Naive B cell (primary cell): ENCODE measurements at regions not wholly inside any gene's neighbourhood (a gene's known extent, or its start where the extent isn't known, plus 50 kb on each side); places are given as distances from the start of the nearest gene placed in this dataset.

Source experiments
- ATAC-seq, 2 donors: fragments of 150-1000 bp; cut with Tn5 transposase; 2 replicates each; pipeline ENCODE4 v1.10.0; 2021; ENCODE audit warnings: low read depth in 2 of 2, mild to moderate bottlenecking in 2 of 2, moderate library complexity in 2 of 2
- DNase-seq: peaks from one replicate; pipeline ENCODE4 v3.0.0; 2022
- H3K27ac Mint-ChIP-seq, 6 donors: one replicate each; pipeline ENCODE4 v1.8.0; 2020 to 2022; ENCODE audit warnings: mild to moderate bottlenecking in 6 of 6, mixed read lengths in 6 of 6, moderate library complexity in 5 of 6, inconsistent platforms in 2 of 6
- H3K27me3 Mint-ChIP-seq, 3 donors: one replicate each; pipeline ENCODE4 v1.8.0; 2021 to 2022; ENCODE audit warnings: mixed read lengths in 3 of 3, mild to moderate bottlenecking in 1 of 3
- H3K36me3 Mint-ChIP-seq, 2 donors: one replicate each; pipeline ENCODE4 v1.8.0; 2020 to 2022; ENCODE audit warnings: mixed read lengths in 2 of 2, inconsistent platforms in 1 of 2, mild to moderate bottlenecking in 1 of 2
- H3K4me1 Mint-ChIP-seq, 3 donors: one replicate each; pipeline ENCODE4 v1.8.0; 2020 to 2022; ENCODE audit warnings: mixed read lengths in 3 of 3, inconsistent platforms in 1 of 3, mild to moderate bottlenecking in 1 of 3, moderate library complexity in 1 of 3
- H3K4me3 Mint-ChIP-seq, 8 donors: one replicate each; pipeline ENCODE4 v1.8.0; 2020 to 2022; ENCODE audit warnings: mild to moderate bottlenecking in 8 of 8, mixed read lengths in 8 of 8, moderate library complexity in 8 of 8, inconsistent platforms in 2 of 8
- H3K9me3 Mint-ChIP-seq, 7 donors: one replicate each; pipeline ENCODE4 v1.8.0; 2020 to 2022; ENCODE audit warnings: mixed read lengths in 7 of 7, mild to moderate bottlenecking in 5 of 7, inconsistent platforms in 2 of 7, moderate library complexity in 1 of 7

DNA sequence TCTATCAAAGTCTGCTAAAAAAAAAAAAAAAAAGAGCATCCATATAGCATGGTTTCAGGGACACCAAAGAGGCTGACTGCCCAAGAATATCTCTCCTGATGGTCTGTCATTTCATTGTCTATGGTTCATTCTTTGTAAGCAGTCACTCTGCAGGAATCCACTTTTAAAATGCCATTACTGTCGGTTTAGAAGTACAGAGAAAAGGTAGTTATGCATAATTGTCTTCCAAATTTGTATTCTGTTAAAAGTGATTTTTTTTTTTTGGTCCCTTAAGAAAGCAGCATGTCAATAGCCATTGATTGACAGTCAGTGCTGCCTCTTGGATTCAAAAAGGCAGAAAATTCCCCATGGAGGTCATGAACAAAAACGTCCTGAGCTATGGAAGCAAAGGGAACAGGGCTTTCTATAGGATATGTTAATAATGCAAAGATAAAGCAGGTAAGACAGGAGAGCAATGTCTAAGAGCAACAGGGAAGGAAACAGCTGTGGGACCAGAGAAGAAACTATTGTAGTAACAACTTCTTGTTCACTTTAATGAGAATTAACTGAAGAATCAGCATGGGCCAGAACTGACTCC lies 245.8 kb downstream of the TMX3 start:
- H3K27me3 Mint-ChIP-seq, result no peaks in the 10 kb centered on the region
- H3K36me3 Mint-ChIP-seq, result no peaks in the 10 kb centered on the region
- no peak for ATAC-seq
- H3K4me3 Mint-ChIP-seq, result no peak overlapping the region
- peaks cover 0 to 2% (median 0%) of the 10 kb centered on the region in 7 donors for H3K9me3 Mint-ChIP-seq
- H3K27ac Mint-ChIP-seq, result no peak overlapping the region
- no peak for DNase-seq
- no peaks in the 10 kb centered on the region for H3K4me1 Mint-ChIP-seq

DNA sequence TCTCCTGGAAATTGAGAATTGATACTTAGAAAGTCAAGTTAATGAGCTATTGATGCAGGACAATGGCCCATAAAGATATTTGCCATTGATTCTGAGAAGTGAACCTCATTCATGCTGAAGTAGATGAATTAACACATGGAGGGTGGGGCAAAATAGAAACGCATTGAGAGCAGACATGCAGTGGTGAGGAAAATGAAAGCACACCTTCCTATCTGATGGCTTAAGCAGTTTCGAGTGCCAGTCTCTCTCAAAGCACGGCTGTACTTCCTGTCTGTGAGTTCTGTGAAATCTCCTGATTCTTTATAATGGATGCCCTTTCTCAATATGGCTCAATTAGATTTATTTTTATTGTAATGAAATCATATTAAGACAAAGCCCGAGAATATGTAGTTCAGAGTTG lies 247.0 kb downstream of the TMX3 start:
- ATAC-seq (no peak), DNase-seq (no peak)
- no peaks in the 10 kb centered on the region for H3K4me1 Mint-ChIP-seq
- H3K27me3 Mint-ChIP-seq, result no peaks in the 10 kb centered on the region
- no peak overlapping the region for H3K27ac Mint-ChIP-seq
- H3K9me3 Mint-ChIP-seq, result peaks cover 0 to 2% (median 0%) of the 10 kb centered on the region in 7 donors
- H3K36me3 Mint-ChIP-seq, result no peaks in the 10 kb centered on the region
- H3K4me3 Mint-ChIP-seq, result no peak overlapping the region

DNA sequence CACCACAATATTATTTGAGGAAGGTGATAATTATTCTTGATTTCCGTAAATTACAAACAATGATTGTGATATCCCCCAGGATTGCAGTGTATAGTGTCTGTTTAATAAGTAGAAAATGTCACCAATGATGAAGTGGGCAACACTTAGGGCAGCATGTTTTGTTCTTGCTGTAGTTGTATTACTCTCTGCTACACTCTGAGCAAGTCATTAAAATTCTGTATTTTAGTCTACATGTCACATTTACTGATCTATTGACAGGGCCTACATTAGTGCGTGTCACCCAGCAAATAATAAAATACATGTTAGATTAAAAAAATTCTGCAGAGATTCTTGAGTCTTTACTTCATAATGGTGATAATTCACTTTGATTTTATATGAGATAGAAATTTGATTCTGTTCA lies 247.6 kb downstream of the TMX3 start:
- Mint-ChIP-seq H3K27me3 (no peaks in the 10 kb centered on the region), H3K4me3 (no peak overlapping the region), H3K4me1 (no peaks in the 10 kb centered on the region), H3K9me3 (peaks cover 0 to 2% (median 0%) of the 10 kb centered on the region in 7 donors), H3K27ac (no peak overlapping the region), H3K36me3 (no peaks in the 10 kb centered on the region)
- no peak for DNase-seq
- ATAC-seq, result no peak

DNA sequence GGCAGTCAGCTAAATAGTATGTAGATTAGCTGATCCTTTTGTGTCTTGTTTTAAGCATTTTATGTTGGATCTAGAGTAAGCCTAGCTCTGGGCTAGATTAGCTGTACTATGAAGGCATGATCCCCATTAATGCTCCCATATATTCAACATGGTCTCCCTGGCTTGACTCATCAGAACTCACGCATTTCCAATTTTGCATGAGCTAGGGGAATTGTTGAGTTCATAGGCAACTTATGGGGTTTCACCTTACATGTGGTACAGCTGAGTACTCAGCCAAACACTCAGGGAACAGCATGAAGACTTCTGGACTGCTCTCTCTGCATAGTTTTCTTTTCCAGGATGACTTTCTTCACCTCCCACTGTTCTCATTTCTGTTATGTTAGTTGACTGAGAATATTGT lies 248.2 kb downstream of the TMX3 start:
- ATAC-seq, result no peak
- Mint-ChIP-seq H3K4me1 (no peaks in the 10 kb centered on the region), H3K27me3 (no peaks in the 10 kb centered on the region), H3K27ac (no peak overlapping the region), H3K9me3 (peaks cover 0 to 2% (median 0%) of the 10 kb centered on the region in 7 donors), H3K36me3 (no peaks in the 10 kb centered on the region), H3K4me3 (no peak overlapping the region)
- DNase-seq, result no peak

DNA sequence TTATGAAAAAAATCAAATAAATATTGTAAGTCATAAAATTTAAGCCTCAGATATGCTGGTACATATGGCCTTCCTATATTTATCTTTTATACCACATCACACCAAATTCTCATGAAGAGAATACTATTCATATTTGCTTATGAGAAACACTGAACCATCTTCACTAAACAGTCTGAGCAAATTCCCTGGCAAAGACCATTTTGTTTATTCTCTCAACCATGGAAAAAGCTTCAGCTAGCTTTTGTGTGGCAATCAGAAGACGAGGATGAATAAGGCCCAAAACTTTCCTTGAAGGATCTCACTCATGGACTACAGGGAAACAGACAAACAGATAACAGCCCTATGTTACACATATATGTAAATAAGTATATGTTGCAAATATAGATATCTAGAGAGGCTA lies 252.1 kb downstream of the TMX3 start:
- ATAC-seq (no peak), DNase-seq (no peak)
- Mint-ChIP-seq H3K36me3 (no peaks in the 10 kb centered on the region), H3K4me1 (no peaks in the 10 kb centered on the region), H3K27ac (no peak overlapping the region), H3K9me3 (no peaks in the 10 kb centered on the region), H3K27me3 (no peaks in the 10 kb centered on the region), H3K4me3 (no peak overlapping the region)

DNA sequence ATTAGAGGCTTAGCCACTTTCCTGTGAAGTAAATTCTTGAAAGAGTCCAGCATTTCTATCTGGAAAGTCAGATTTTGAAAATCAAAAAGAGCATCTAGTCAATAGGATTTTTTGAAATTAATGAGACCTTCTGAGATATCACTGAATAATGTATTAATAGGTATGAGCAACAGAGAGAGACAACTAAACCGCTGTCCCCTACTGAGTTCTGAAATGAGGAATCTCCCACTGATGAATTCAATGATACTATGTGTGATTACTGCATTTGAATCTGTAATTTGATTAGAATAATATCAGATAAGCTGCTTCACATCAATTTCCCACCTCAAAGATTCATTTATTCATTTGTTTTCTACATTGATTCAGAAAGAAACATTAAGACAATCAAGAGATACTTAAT lies 252.8 kb downstream of the TMX3 start:
- no peak for DNase-seq
- Mint-ChIP-seq H3K4me1 (no peaks in the 10 kb centered on the region), H3K27me3 (no peaks in the 10 kb centered on the region), H3K27ac (no peak overlapping the region), H3K4me3 (no peak overlapping the region), H3K36me3 (no peaks in the 10 kb centered on the region), H3K9me3 (no peaks in the 10 kb centered on the region)
- ATAC-seq, result no peak

DNA sequence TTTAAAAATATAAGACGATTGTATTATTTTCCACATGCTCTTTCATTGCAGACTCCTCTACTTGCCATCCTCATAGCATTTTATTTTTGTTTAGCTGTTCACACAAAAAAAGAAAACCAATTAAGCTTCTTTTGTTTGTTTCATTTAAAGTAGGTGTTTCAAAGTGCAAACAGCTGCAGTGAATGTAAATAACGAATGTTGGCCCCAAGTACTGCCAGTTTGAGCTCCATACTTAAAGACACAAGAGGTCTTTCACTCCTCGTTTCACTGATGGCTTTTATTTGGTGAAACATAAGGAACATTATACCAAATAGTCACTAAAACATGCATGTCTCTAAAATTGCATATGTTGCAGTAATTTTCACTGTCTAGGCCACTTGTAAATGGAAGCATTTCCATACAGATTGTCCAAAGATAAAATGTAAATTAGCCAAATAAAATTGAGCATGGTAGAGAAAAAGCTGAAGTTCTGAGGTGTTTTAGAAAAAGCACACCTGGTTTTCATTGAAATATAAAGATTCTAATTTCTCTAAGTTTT lies 253.4 kb downstream of the TMX3 start:
- Mint-ChIP-seq H3K27ac (no peak overlapping the region), H3K36me3 (no peaks in the 10 kb centered on the region), H3K4me1 (no peaks in the 10 kb centered on the region), H3K4me3 (no peak overlapping the region), H3K9me3 (no peaks in the 10 kb centered on the region), H3K27me3 (no peaks in the 10 kb centered on the region)
- no peak for DNase-seq
- no peak for ATAC-seq

DNA sequence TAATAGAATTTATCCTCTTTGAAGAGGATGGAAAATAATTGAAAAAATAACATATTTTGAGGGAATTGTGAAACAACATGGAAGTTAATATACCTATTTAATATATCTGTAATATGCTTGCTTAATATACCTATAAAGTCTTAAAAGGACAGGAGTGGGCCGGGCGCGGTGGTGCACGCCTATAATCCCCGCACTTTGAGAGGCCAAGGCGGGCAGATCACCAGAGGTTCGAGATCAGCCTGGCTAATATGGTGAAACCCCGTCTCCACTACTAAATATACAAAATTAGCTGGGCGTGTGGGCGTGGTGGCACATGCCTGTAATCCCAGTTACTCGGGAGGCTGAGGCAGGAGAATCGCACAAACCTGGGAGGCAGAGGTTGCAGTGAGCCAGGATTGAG lies 254.9 kb downstream of the TMX3 start:
- H3K27ac Mint-ChIP-seq, result no peak overlapping the region
- no peaks in the 10 kb centered on the region for H3K27me3 Mint-ChIP-seq
- H3K4me3 Mint-ChIP-seq, result no peak overlapping the region
- H3K4me1 Mint-ChIP-seq, result no peaks in the 10 kb centered on the region
- ATAC-seq (no peak), DNase-seq (no peak)
- H3K36me3 Mint-ChIP-seq, result no peaks in the 10 kb centered on the region
- peaks cover 0 to 3% (median 0%) of the 10 kb centered on the region in 7 donors for H3K9me3 Mint-ChIP-seq

DNA sequence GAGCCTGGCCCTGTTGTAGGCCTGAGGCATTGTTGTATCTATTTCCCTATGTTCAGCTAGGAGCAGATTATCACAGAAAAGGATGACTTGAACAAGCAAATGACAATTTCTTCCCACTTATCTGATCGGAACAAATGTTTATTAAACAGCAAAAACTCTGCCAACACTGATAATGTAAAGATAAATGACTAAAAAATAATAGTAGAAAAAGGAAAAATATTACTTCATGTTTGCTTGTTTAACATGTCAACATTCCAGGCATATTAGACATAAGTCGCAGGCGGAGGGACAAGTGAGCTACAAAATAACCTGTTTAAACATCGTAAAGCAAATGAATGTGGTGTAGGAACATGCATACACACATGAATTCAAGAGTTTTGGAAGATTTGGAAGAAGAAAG lies 257.9 kb downstream of the TMX3 start:
- no peaks in the 10 kb centered on the region for H3K27me3 Mint-ChIP-seq
- H3K9me3 Mint-ChIP-seq, result peaks cover 0 to 9% (median 0%) of the 10 kb centered on the region in 7 donors
- DNase-seq (no peak), ATAC-seq (no peak)
- no peak overlapping the region for H3K27ac Mint-ChIP-seq
- H3K36me3 Mint-ChIP-seq, result no peaks in the 10 kb centered on the region
- H3K4me3 Mint-ChIP-seq, result no peak overlapping the region
- no peaks in the 10 kb centered on the region for H3K4me1 Mint-ChIP-seq

DNA sequence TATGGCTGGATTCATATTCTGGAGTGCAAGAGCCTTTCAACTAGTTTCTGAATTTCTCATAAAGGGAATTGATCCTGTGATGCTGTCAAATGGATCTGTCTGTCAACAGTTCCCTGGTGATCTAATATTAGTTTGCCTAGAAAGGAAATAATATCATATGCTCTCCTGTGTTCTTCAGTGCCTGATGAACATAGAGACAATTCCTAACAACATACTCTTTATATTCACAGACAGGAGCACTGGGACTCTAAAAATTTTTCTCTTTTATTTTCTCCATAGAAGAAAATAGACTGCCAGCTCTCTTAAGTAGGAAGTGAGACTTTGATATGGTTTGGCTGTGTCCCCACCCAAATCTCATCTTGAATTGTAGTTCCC lies 259.7 kb downstream of the TMX3 start:
- H3K9me3 Mint-ChIP-seq, result peaks cover 0 to 9% (median 3%) of the 10 kb centered on the region in 7 donors
- H3K27ac Mint-ChIP-seq, result peak overlapping the region in 1 of 6 donors; percentile 12
- no peak for ATAC-seq
- DNase-seq, result no peak
- H3K4me3 Mint-ChIP-seq, result no peak overlapping the region
- no peaks in the 10 kb centered on the region for H3K36me3 Mint-ChIP-seq
- no peaks in the 10 kb centered on the region for H3K4me1 Mint-ChIP-seq
- H3K27me3 Mint-ChIP-seq, result no peaks in the 10 kb centered on the region

DNA sequence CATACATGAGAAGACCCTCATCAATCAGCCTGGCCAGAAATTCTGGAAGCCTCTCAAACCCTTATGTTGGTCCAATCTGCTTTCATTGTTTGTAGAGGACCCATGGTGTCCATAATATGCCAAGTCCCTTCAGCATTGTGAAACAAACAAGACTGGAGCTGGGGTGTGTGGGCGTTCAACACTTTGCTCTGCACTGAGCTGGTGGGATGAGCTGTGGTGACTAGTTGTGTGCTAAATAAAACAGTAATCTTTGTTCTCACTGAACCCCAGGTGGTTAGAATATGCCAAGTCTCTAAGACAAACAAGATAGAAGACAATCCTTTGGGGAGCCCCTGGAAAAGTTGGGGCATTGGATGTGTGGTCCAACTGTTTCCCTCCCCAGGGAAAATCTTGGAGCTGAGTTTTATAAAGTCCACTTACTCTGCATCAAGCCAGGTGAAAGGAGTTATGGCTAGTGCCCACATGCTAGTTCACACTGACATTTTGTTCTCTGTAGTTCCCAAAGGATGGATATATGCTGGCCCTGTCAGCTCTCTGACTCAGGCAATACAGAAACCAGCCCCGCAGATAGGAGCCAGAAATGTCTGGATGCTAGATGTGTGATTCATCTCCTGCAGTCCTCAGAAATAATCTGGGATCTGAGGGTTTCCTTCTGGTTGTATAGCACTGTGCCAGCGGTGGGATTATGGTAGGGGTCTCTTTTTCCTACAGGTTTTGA lies 260.2 kb downstream of the TMX3 start:
- no peaks in the 10 kb centered on the region for H3K27me3 Mint-ChIP-seq
- no peak overlapping the region for H3K4me3 Mint-ChIP-seq
- H3K4me1 Mint-ChIP-seq, result no peaks in the 10 kb centered on the region
- ATAC-seq (no peak), DNase-seq (no peak)
- peak overlapping the region in 1 of 6 donors; percentile 12 for H3K27ac Mint-ChIP-seq
- peaks cover 0 to 9% (median 3%) of the 10 kb centered on the region in 7 donors for H3K9me3 Mint-ChIP-seq
- H3K36me3 Mint-ChIP-seq, result no peaks in the 10 kb centered on the region

DNA sequence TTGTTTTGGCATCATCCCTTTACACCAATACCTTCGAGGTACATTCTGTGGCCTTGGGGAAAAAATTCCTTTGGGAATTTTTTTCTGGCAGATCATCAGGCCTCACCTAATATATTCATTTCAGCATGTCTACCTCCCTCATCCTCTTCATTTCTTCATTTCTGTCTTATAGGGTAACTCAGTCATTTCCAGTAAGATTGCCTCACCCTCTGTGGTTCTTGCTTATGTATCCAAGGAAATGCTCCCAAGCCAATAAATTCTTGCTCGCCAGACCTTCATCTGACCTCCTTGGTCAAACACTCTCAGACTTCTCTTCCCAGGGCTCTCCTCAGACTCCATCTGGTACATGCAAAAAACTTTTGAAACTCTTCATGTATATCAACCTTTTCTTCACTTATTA lies 265.6 kb downstream of the TMX3 start:
- no peaks in the 10 kb centered on the region for H3K4me1 Mint-ChIP-seq
- DNase-seq (no peak), ATAC-seq (no peak)
- H3K4me3 Mint-ChIP-seq, result no peak overlapping the region
- H3K36me3 Mint-ChIP-seq, result no peaks in the 10 kb centered on the region
- H3K9me3 Mint-ChIP-seq, result peaks cover 3 to 9% (median 5%) of the 10 kb centered on the region in 7 donors
- no peak overlapping the region for H3K27ac Mint-ChIP-seq
- H3K27me3 Mint-ChIP-seq, result no peaks in the 10 kb centered on the region

DNA sequence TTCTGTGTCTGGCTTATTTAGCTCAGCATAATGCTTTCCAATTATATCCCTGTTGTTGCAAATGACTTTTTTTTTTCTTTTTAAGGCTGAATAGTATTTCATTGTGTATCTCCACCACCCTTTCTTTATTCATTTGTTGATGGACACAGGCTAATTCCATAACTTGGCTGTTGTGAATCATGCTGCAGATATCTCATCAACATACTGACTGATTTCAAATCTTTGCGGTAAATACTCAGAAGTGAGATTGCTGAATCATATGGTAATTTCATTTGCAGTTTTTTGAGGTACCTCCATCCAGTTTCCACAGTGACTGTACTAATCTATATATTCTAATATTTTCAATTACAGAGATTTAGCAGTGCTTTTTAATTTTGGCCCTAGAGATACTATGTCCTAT lies 266.2 kb downstream of the TMX3 start:
- peaks cover 0 to 8% (median 5%) of the 10 kb centered on the region in 7 donors for H3K9me3 Mint-ChIP-seq
- DNase-seq (no peak), ATAC-seq (no peak)
- H3K27me3 Mint-ChIP-seq, result no peaks in the 10 kb centered on the region
- no peaks in the 10 kb centered on the region for H3K36me3 Mint-ChIP-seq
- H3K4me3 Mint-ChIP-seq, result no peak overlapping the region
- H3K27ac Mint-ChIP-seq, result no peak overlapping the region
- no peaks in the 10 kb centered on the region for H3K4me1 Mint-ChIP-seq

DNA sequence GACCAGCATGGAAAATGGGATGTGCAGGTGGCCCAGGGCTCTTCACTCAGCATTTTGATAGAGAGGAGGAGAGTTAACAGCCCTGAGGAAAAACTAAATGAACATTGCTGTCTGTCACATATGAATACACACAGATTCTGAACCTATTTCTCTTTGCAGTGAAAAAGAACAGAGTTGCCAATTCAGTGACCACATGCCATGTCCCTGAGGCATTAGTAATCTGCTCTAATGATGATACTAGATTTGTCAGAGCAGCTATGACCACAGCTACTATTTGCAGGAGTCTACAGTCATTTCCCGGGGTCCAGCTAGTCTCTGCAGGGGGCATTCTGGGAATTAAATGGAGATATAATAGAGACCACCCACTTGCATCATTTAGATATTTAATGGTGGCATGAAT lies 267.6 kb downstream of the TMX3 start:
- H3K4me3 Mint-ChIP-seq, result no peak overlapping the region

More for the DNA sequence above, 267.6 kb downstream of the TMX3 start:
- H3K27me3 Mint-ChIP-seq, result no peaks in the 10 kb centered on the region
- peaks cover 0 to 8% (median 5%) of the 10 kb centered on the region in 7 donors for H3K9me3 Mint-ChIP-seq
- ATAC-seq (no peak), DNase-seq (no peak)
- no peaks in the 10 kb centered on the region for H3K4me1 Mint-ChIP-seq
- H3K36me3 Mint-ChIP-seq, result no peaks in the 10 kb centered on the region
- H3K27ac Mint-ChIP-seq, result no peak overlapping the region
